Neural cell (in vitro differentiated cells): ENCODE measurements at regions not wholly inside any gene's neighbourhood (a gene's known extent, or its start where the extent isn't known, plus 50 kb on each side); places are given as distances from the start of the nearest gene placed in this dataset.

Experiments used
- EP300 ChIP-seq: fragments of 450-650 bp; conservative IDR thresholded peaks from 2 replicates; pipeline ENCODE4 v1.6.1; 2014; ENCODE audit warnings: antibody characterized with exemption, mild to moderate bottlenecking, moderate library complexity; ENCODE audit not compliant: poor library complexity, severe bottlenecking
- POLR2AphosphoS5 ChIP-seq: IDR thresholded peaks from 2 replicates; pipeline ENCODE4 v1.6.1; 2012
- RAD21 ChIP-seq: fragments of 450-650 bp; conservative IDR thresholded peaks from 2 replicates; pipeline ENCODE4 v1.6.1; 2014; ENCODE audit warnings: antibody characterized with exemption, mild to moderate bottlenecking, moderate library complexity
- TAF1 ChIP-seq: IDR thresholded peaks from 2 replicates; pipeline ENCODE4 v1.6.1; 2012; ENCODE audit warnings: low read depth
- TF ChIP-seq, protein P1 (sequence below): fragments of 450-650 bp; IDR thresholded peaks from 2 replicates; pipeline ENCODE4 v1.5.1; 2014; ENCODE audit warnings: antibody characterized with exemption, mild to moderate bottlenecking, moderate library complexity; ENCODE audit not compliant: poor library complexity, severe bottlenecking
- TF ChIP-seq, protein P2 (sequence below): IDR thresholded peaks from 2 replicates; pipeline ENCODE4 v1.6.1; 2012; ENCODE audit warnings: borderline replicate concordance

DNA sequence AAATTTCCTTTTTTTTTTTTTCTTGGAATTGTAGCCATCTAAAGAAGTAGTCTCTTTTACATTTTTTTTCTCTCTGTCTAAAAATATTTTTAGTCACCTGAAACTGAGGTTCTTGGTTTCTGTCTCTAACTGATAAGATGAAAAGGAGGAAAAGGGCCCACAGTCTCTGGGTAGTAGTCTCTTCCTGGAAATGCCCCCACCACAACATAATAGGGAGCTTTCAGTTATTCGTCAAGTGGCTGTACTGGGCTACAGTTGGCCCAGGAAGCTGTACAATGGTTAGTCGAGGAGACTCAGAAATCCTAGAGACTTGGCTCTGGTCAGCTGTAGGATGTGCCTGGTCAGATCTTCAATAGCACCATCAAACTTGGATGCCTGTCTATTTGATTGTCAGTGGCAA is 163.4 kb downstream of the ACTRT1 start:
- TF ChIP-seq RAD21, result no peak
- TF ChIP-seq, protein P1, sequence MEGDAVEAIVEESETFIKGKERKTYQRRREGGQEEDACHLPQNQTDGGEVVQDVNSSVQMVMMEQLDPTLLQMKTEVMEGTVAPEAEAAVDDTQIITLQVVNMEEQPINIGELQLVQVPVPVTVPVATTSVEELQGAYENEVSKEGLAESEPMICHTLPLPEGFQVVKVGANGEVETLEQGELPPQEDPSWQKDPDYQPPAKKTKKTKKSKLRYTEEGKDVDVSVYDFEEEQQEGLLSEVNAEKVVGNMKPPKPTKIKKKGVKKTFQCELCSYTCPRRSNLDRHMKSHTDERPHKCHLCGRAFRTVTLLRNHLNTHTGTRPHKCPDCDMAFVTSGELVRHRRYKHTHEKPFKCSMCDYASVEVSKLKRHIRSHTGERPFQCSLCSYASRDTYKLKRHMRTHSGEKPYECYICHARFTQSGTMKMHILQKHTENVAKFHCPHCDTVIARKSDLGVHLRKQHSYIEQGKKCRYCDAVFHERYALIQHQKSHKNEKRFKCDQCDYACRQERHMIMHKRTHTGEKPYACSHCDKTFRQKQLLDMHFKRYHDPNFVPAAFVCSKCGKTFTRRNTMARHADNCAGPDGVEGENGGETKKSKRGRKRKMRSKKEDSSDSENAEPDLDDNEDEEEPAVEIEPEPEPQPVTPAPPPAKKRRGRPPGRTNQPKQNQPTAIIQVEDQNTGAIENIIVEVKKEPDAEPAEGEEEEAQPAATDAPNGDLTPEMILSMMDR, result no peak
- no peak for TF ChIP-seq TAF1
- TF ChIP-seq, protein P2, sequence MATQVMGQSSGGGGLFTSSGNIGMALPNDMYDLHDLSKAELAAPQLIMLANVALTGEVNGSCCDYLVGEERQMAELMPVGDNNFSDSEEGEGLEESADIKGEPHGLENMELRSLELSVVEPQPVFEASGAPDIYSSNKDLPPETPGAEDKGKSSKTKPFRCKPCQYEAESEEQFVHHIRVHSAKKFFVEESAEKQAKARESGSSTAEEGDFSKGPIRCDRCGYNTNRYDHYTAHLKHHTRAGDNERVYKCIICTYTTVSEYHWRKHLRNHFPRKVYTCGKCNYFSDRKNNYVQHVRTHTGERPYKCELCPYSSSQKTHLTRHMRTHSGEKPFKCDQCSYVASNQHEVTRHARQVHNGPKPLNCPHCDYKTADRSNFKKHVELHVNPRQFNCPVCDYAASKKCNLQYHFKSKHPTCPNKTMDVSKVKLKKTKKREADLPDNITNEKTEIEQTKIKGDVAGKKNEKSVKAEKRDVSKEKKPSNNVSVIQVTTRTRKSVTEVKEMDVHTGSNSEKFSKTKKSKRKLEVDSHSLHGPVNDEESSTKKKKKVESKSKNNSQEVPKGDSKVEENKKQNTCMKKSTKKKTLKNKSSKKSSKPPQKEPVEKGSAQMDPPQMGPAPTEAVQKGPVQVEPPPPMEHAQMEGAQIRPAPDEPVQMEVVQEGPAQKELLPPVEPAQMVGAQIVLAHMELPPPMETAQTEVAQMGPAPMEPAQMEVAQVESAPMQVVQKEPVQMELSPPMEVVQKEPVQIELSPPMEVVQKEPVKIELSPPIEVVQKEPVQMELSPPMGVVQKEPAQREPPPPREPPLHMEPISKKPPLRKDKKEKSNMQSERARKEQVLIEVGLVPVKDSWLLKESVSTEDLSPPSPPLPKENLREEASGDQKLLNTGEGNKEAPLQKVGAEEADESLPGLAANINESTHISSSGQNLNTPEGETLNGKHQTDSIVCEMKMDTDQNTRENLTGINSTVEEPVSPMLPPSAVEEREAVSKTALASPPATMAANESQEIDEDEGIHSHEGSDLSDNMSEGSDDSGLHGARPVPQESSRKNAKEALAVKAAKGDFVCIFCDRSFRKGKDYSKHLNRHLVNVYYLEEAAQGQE, result no peak
- TF ChIP-seq EP300, result no peak
- TF ChIP-seq POLR2AphosphoS5, result no peak
